Smooth muscle cell of the brain vasculature (primary cell): ENCODE measurements at regions not wholly inside any gene's neighbourhood (a gene's known extent, or its start where the extent isn't known, plus 50 kb on each side); places are given as distances from the start of the nearest gene placed in this dataset.

ENCODE experiments used
- DNase-seq: peaks from one replicate; pipeline ENCODE4 v3.0.0-alpha.2; 2012; ENCODE audit warnings: low read depth, low spot score

DNA sequence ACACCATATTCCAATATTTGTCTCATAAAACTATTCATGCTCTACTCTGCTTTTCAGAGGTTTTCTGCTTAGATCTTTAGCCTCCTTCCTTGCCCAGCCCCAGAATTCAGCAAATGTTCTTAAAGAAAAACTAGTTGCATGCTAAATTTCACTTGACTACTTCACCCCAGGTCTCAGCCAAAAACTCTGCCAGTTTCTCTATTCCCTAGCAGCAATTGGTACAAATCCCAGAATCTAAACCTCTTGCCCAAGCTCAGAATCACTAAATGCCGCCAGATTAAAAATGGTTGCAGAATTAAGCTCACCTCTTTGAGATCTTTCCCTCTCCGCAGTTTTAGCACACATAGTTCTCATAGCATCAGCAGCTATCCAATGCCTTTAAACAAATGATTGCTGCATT lies 331.2 kb upstream of the SMARCA2 start:
- DNase-seq = no peak

DNA sequence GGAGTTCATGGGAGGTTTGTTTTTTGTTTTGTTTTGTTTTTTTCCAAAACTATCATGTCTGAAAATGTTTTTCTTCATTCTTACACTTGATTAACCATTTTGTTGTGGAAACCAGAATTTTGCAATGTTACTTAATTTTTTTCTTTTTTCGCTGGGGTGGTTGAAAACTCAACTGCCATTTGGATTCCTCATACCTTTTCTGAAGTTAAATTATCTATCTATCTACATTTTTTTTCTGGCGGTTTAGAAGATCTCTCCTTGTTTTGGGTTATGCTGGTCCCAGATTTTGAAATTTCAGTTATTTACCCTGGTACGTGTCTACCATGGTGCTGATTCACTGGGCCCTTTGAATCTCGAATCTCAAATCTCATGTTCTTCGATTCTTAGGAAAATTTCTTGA lies 316.2 kb upstream of the SMARCA2 start:
- no peak for DNase-seq

DNA sequence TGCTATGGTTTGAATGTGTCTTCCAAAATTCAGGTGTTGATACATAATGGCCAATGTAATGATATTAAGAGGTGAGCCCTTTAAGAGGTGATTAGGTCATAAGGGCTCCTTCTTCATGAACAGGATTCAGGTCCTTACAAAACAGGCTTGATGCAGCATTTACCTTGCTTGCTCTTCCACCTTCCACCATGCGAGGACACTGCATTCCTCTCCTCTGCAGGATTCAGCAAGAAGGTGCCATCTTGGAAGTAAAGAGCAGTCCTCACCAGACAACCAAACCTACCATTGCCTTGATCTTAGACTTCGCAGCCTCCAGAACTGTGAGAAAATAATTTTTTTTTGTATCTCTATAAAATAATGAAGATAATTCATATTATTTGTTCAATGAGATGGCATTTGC lies 314.0 kb upstream of the SMARCA2 start:
- DNase-seq = no peak

DNA sequence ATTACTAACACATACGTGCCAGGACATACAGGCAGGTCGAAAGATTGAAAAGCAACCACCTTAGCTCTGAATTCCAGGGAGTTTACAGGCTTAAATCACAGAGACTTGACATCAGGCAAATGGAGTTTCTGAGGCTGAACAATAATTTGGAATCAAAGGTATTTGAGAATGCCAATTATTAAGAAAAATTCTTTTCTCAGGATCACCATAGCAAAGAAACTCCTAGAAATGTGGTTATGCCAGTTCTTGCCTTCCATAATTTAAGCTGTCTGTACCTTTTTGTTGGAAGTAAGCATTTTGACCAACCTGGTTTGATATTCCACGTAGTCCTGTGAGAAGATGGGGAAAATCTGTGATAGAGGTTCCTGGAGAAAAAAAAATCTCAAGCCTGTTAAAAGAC lies 312.4 kb upstream of the SMARCA2 start:
- no peak for DNase-seq

DNA sequence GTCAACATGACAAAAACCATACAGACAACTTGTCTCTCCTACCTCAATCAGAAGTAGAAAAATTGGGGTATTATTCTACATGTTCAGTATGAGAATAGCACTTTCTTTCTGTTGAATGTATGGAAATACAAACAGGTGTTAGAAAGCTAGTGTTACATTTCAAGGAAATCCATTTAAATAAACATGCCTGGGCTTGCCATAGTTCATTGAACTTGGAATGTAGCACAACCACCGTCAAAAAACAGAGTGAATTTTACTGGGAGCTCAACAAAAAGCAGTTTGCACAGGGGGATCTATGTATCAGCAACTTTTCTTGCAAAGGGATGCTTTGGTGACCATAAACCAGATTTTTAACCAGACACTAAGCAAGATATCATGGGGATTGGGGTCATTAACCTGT lies 307.9 kb upstream of the SMARCA2 start:
- DNase-seq = no peak

DNA sequence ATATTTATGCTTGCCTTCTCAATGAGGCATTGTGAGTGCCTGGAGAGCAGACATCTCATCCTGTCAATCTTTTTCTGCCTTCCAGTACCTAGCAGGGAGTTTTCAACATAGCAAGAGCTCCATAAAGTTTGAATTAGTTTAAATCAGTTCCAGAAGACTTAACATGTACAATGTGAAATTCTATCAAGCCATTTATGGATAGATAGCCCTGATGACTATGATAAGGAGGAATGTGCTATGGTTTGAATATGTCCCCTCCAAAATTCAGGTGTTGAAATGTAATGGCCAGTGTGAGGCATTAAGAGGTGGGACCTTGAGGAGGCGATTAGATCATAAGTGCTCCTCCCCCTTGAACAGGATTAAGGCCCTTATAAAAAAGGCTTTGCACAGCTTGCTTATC lies 306.9 kb upstream of the SMARCA2 start:
- DNase-seq = no peak

DNA sequence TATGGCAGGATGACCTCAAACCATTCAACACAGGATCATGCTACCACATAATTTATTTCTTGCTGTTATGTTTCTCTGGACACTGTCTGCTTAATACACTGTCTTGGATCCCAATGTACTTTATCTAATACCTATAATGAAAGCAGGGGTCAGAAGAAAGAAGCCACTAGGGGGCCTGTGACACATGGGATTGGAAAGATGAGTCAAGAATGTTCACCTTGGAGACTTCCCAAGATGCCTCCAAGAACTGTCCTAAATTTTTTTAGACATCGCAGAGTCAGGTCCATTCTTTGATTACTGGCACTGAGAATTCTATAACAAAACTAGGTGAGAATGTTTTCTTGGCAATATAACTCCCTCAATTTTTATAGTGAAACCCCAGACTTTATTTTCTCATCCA lies 305.8 kb upstream of the SMARCA2 start:
- DNase-seq = no peak

DNA sequence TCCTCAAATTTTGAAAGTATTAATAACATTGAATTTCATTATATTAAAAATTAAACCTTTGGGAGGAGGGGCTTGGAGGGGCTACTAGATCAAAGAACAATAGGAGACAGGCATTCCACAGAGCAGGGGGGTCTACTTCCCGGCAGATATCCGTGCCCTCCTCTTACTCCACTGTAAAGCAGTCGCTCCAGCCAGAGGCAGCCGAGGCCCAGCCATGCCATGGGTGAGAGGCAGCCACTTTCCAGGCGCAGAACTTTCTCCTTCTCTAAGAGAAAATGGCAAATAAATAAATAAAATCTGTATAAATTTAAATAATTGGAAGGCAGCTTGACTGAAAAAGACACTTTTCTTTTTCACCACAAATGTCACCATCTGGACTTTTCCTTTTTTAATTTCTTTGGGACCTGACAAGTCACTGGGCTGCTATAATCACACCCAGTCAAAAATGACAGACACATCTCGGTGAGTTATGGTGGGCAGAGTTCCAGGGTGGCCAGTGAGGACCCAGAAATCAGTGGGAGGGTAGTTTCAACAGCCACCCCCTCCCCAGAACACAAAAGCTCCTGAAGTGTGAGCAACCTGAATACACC lies 302.2 kb upstream of the SMARCA2 start:
- DNase-seq = no peak

DNA sequence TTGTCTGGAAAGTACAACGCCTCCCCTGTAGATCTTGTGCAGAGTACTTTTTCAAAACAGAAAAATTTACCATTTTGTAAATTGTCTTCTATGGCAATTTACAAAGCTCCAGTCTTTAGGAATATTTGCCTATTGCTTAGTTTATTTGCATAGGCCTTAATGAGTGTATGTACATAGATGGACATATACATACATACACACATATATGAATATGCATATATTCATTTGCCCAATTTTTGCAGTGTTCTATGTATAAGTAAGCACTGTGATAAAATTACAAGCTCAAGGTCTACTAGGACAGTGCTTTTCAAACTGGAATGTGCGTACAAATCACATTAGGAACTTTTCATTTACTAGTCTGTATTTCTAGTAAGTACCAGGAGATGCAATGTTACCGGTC lies 301.3 kb upstream of the SMARCA2 start:
- DNase-seq = no peak

DNA sequence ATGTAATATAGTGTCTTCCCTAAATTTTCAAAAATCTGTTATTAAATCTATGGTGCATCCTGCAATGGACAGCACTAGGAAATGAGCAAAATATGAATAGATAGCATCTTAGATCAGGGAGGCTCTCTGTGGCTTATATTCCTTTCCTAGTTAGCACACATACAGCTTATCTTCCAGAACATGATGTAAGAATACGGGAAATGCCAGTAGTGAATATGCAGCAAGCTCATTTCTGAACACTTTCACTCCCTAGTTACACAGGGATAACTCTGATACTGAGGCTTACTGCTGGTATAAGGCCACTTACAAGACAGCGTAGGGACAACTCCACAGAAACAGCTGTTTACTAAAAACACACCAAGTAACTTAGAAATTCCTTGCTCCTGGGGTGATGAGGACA lies 297.3 kb upstream of the SMARCA2 start:
- no peak for DNase-seq

DNA sequence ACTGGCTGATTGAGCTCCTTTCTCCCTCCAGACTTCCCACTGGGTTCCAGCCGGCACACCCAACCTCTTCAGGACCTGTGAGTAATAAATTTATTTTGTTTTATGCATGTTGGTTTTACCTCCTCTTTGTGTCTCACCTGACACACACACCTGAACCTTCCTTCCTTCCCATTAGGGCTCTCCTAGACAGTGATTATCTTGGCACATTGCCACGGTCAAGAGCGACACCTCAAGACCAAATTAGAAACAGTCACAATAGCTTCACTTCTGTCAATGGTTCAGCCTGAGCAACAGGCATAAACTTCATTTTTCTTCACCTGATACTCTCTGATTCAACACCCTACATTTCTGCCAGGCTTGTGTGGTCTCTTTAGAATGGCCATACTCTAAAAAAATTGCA lies 296.3 kb upstream of the SMARCA2 start:
- DNase-seq = no peak

DNA sequence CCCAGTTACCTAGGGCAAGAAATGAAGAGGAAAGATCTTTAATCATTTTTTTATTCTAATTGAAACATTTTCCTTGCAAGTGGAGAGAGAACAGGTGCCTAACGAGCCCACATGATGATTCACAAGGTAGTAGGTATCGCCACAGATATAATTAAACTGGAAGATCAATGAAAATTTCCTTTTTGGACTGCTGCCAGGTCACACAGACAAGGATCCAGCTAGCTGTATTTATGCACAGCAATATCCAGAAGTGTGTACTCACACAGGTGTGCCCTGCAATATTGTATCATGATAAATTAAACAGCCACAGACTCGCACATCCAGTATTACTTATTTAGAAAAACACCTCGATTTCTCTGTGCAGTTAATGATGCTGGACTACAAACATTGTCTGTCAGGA lies 294.0 kb upstream of the SMARCA2 start:
- no peak for DNase-seq

DNA sequence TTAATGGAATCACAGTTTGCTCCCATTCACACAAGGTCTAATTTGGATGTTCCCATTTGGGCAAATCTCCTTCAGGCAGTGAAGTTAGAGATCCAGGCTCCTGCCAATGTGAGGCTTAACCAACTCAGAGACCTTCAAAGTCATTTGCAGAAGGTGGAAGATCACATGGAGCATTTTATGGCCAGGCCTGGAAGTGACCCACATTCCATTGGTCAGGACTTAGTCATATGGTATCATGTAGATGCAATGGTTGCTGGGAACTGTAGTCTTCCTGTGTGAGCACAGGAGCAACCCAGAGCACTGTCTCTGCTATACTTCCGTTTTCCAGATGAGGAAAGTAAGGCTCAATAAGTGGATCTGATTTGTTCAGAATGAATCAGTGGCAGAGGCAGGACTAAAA lies 292.7 kb upstream of the SMARCA2 start:
- DNase-seq = no peak

DNA sequence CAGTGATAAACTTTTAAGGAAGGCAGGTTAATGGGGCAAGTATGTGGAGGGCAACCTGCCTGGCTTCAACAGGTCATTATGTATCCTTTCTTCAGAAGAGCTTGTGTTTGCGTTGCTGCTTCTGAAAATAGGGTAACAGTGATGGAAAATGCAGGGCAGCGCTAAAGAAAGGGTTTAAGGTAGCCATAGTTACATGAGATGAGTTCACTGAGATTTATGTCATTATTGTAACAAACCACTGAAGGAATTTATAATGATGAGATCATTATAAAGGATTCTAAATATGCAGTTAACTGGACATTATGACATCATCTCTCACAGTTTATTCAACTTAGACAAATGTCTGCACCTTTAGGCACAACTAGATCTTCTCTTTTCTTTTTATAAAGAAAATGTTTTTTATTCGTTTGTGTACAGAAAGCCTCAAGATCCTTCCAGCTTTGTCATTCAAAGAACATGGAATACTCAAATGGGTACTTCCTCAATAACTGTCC lies 291.6 kb upstream of the SMARCA2 start:
- DNase-seq = no peak

DNA sequence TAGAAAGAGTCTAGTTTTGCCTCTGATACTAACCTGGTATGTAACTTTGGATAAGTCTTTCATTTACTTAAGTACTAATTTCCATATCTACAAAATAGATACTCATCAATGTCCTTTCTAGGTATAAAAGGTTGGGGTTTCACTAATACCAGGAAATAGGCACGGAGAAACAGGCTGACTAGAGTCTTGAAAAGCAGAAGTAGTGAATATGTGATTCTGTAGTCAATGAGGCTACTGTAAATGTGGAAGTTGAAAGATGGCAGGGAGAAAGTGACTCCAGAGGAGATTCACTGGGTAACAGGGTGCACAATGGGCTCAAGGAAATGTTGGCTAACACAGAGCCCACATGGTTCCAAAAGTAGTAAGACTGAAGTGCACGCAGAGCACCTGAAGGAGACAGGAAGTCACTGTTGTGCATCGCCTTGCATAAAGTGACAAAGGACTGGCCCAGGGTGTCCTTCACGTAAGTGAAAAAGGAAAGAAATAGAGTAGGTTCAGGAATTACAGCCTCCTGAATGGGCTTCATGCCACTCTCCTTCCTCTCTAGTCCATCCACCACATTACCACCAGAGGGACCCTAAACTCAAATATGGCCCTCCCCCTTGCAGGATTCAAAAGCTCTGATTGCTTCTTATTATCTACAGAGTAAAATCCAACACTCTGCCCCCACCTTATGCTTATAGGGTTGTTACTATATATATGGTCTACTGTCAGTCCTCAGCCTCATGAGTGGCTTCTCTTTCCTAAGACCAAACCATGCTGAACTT lies 288.0 kb upstream of the SMARCA2 start:
- DNase-seq = no peak

DNA sequence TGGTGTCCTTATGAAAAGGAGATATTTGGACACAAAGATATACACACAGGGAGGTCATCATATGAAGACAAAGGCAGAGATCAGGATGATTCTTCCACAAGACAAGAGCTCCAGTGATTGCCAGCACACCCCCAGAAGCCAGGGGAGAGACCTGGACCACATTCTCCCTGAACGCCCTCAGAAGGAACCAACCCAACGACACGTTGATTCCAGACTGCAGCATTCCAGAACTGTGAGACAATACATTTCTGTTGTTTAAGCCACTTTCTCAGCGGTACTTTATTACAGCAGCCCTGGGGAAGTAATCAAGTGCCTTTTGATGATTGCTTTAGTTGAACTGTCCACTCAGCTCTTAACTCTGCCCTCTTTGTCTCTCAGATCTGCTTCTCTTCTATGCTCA lies 285.5 kb upstream of the SMARCA2 start:
- no peak for DNase-seq

DNA sequence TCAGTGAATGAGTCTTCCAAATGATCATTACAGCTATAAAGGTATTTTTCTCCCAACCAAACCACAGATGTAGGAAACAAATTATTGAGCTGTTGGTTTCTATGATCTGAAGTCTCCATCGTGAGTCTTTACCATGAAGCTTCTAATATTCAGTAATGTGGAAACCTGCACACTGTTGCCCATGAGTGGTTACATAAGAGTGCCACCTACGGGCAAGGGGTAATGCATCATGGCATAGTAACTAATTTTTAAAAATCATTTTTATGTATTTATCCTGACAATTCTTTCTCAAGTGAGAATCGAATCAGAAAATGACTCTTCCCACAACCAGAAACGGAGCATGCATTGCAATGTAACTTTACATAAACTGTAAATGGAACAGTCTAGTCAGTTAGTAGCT lies 282.5 kb upstream of the SMARCA2 start:
- no peak for DNase-seq

DNA sequence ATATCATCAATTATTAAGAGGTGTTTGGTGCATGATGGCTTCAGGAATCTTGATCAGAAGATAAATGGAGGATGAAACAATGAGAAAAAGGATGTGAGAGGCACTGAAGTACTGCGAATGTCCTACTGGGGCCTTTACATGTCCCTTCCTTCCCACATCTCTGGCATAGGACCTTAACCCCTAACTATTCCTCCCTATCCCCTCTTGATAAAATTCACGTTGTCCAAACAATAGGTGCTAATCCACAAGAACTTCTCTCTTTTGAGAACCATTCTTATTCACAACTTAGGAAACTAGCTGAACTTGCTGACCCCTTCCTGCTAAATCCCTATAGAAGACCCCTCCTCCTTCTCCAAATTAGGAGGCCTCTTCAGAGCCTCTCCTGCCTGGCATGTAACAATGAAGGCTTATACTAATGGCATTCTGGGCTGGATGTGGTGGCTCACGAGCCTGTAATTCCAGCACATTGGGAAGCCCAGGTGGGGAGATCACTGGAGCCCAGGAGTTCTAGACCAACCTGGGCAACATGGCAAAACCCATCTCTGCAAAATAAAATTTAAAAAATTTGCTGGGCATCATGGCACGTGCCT lies 276.5 kb upstream of the SMARCA2 start:
- no peak for DNase-seq

DNA sequence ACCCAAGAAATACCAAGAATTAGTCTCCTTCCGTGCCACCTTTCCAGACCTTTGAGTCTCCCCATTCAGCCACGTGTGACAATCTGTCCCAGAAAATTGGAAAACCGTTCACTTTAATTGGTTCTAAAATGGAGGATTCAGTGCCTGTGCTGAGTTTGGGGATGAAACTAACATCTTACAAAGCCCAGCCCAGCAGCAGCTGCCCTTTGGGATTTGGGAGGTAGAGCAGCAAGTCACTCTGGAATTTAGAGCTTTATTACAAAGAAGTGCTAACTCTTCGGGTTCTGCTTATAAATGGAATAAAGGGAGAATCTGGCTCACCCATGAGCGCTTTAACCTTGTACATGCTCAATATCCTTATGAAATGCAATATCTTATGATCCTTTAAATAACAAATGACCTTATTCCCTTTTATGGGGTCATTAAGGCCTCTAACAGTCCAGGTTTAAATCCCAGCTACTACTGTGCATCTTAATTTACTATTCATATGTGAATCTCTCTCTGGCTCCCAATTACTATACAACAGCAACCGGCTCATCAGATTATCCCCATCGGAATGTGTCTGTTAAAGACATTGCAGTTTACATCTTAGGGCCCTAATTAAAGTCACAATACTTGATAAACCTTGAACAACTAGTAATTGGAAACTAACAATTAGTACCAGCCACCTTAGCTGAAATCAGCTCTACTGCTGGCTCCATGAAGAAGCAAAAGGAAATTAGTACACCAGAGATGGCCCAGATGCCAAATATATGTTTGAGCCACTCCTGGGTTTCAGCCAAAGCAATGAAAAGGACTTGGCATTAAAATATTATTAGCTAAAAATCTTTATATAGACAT lies 271.8 kb upstream of the SMARCA2 start:
- no peak for DNase-seq

DNA sequence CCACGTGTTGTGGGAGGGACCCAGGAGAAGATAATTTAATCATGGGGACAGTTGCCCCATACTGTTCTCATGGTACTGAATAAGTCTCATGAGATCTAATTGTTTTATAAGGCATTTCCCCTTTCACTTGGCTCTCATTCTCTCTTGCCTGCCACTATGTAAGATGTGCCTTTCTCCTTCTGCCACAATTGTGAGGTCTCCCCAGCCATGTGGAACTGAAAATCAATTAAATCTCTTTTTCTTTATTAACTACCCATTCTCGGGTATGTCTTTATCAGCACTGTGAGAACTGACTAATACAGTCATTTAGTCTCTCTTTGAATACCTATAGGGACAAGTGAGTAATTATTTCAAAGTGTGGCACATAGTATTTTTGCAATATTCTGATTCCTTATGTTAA lies 269.2 kb upstream of the SMARCA2 start:
- no peak for DNase-seq

DNA sequence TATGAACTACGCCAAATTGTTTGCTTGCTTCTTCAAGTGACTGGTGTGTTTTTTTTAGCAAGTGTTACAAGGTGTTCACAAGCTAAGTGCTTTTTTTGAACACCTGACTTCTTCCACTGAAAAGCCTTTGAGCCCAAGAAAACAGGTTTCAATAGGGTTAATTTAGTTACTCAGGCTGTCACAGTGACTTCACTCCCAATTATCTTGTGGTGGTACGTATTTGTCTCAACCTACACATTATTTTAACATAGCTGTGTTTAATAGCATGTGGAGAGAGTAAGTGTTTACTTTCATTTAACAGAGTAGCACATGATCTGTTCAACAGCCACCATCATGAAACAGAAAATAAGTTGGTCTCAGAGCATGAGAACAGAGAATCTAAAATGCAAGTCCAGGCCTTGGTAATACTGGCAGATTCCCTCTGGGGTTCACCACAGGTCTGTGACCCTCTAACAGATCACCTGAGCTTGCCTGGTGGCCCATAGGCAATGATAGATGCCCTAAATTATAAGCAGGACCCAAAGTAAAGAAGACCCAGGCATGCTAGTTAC lies 267.7 kb upstream of the SMARCA2 start:
- DNase-seq = no peak

DNA sequence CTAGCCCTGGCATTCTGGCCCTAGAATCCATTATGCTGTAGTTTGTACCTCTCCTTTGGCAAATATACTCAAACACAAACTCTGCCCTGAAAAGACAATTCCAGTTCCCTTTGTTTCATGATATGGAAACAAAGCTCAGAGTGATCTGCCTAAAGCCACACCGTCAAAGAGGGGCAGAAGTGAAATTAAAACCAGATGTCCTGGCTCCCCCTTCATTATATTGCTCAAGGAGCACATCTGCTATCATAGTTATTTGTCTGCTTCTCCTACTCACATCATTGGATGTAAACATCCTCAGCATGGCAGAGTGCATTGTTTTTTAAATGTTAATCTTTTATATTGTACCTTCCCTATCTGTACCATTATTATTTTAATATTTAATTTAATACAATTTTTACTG lies 266.7 kb upstream of the SMARCA2 start:
- no peak for DNase-seq
